ENCODE measurements at regions not wholly inside any gene's neighbourhood (a gene's known extent, or its start where the extent isn't known, plus 50 kb on each side); places are given as distances from the start of the nearest gene placed in this dataset.

DNA sequence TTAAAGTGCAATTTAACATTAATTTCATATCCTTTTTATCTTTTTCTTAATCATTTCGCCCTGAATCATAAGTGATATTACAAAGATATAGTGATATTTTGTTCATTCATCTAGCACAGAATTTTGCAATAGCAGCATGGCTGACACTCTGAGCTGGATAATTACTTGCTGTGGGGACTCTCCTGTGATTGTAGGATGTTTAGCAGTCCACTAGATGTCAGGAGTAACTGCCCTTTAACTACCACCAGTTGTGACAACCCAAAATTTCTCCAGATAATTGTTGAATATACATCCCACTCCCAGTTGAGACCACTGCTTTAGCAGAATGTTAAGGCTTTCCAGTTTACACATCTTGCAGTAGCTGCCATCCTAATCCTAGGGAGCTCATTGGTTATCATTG, 196.8 kb upstream of the MBNL1 start:
- TF ChIP-seq POLR2AphosphoS5 (IDR thresholded peaks at IDR 0.05) (no peak), POLR2A (IDR thresholded peaks at IDR 0.05) (no peak)
- TF ChIP-seq, protein P1, sequence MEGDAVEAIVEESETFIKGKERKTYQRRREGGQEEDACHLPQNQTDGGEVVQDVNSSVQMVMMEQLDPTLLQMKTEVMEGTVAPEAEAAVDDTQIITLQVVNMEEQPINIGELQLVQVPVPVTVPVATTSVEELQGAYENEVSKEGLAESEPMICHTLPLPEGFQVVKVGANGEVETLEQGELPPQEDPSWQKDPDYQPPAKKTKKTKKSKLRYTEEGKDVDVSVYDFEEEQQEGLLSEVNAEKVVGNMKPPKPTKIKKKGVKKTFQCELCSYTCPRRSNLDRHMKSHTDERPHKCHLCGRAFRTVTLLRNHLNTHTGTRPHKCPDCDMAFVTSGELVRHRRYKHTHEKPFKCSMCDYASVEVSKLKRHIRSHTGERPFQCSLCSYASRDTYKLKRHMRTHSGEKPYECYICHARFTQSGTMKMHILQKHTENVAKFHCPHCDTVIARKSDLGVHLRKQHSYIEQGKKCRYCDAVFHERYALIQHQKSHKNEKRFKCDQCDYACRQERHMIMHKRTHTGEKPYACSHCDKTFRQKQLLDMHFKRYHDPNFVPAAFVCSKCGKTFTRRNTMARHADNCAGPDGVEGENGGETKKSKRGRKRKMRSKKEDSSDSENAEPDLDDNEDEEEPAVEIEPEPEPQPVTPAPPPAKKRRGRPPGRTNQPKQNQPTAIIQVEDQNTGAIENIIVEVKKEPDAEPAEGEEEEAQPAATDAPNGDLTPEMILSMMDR (IDR thresholded peaks at IDR 0.05): peak in 1 of 4 experiments; percentile 27
